ENCODE measurements at regions not wholly inside any gene's neighbourhood (a gene's known extent, or its start where the extent isn't known, plus 50 kb on each side); places are given as distances from the start of the nearest gene placed in this dataset.

GRCh38 chr6:56346958-56347357 is 99.6 kb upstream of the COL21A1 start:
- no peaks in the 10 kb centered on the region for H3K27me3 ChIP-seq
- peaks cover 3% of the 10 kb centered on the region for H3K4me1 ChIP-seq
- DNase-seq (ENCODE audit: low spot score in 2 of 2), result no peak
- H3K36me3 ChIP-seq, result no peaks in the 10 kb centered on the region
- no peaks in the 10 kb centered on the region for H3K9me3 ChIP-seq
- H3K4me3 ChIP-seq, result no peak overlapping the region
- no peak overlapping the region for H3K27ac ChIP-seq
- TF ChIP-seq EP300 (IDR thresholded peaks at IDR 0.05) (no peak), CTCF (IDR thresholded peaks at IDR 0.05) (no peak), POLR2A (IDR thresholded peaks at IDR 0.05) (no peak), POLR2AphosphoS5 (IDR thresholded peaks at IDR 0.05) (no peak)
- WGBS, result 96% methylated on average over 4 of the region's 4 CpGs

GRCh38 chr6:56345376-56345995 is 98.1 kb upstream of the COL21A1 start:
- DNase-seq (ENCODE audit: low spot score in 2 of 2), result no peak
- TF ChIP-seq POLR2A (IDR thresholded peaks at IDR 0.05) (no peak), POLR2AphosphoS5 (IDR thresholded peaks at IDR 0.05) (no peak), EP300 (IDR thresholded peaks at IDR 0.05) (no peak), CTCF (IDR thresholded peaks at IDR 0.05) (no peak)
- Histone ChIP-seq H3K4me3 (no peak overlapping the region), H3K4me1 (peaks cover 4% of the 10 kb centered on the region), H3K36me3 (no peaks in the 10 kb centered on the region), H3K27ac (no peak overlapping the region), H3K27me3 (no peaks in the 10 kb centered on the region), H3K9me3 (no peaks in the 10 kb centered on the region)
- WGBS, result 82% methylated on average over 6 of the region's 6 CpGs

GRCh38 chr6:56343295-56343694 is 95.9 kb upstream of the COL21A1 start:
- no peaks in the 10 kb centered on the region for H3K9me3 ChIP-seq
- no peaks in the 10 kb centered on the region for H3K27me3 ChIP-seq
- TF ChIP-seq CTCF (IDR thresholded peaks at IDR 0.05) (no peak), POLR2A (IDR thresholded peaks at IDR 0.05) (no peak), POLR2AphosphoS5 (IDR thresholded peaks at IDR 0.05) (no peak), EP300 (IDR thresholded peaks at IDR 0.05) (no peak)
- no peak overlapping the region for H3K4me3 ChIP-seq
- peaks cover 4% of the 10 kb centered on the region for H3K4me1 ChIP-seq
- H3K27ac ChIP-seq, result no peak overlapping the region
- no peaks in the 10 kb centered on the region for H3K36me3 ChIP-seq
- WGBS, result 59% methylated on average over 2 of the region's 2 CpGs
- DNase-seq (ENCODE audit: low spot score in 2 of 2), result no peak

- Histone ChIP-seq H3K4me3 (no peak overlapping the region), H3K4me1 (peaks cover 4% of the 10 kb centered on the region), H3K36me3 (no peaks in the 10 kb centered on the region), H3K9me3 (no peaks in the 10 kb centered on the region), H3K27ac (no peak overlapping the region), H3K27me3 (no peaks in the 10 kb centered on the region)
- WGBS, result 32% methylated on average over 3 of the region's 3 CpGs
- no peak for TF ChIP-seq EP300 (IDR thresholded peaks at IDR 0.05)
- no peak for DNase-seq (ENCODE audit: low spot score in 2 of 2)
Observed at GRCh38 chr6:56339524-56339923, 92.1 kb upstream of the COL21A1 start.

GRCh38 chr6:56335726-56336125 is 88.3 kb upstream of the COL21A1 start:
- no peak overlapping the region for H3K27ac ChIP-seq
- no peak for TF ChIP-seq EP300 (IDR thresholded peaks at IDR 0.05)
- TF ChIP-seq POLR2A (IDR thresholded peaks at IDR 0.05), result no peak
- TF ChIP-seq POLR2AphosphoS5 (IDR thresholded peaks at IDR 0.05), result no peak
- TF ChIP-seq CTCF (IDR thresholded peaks at IDR 0.05), result no peak
- 35% methylated on average over 1 of the region's 1 CpG for WGBS
- no peaks in the 10 kb centered on the region for H3K27me3 ChIP-seq
- H3K36me3 ChIP-seq, result no peaks in the 10 kb centered on the region
- no peaks in the 10 kb centered on the region for H3K4me1 ChIP-seq
- no peaks in the 10 kb centered on the region for H3K9me3 ChIP-seq
- no peak overlapping the region for H3K4me3 ChIP-seq
- DNase-seq (ENCODE audit: low spot score in 2 of 2), result no peak

- 71% methylated on average over 1 of the region's 1 CpG for WGBS
- Histone ChIP-seq H3K27me3 (no peaks in the 10 kb centered on the region), H3K27ac (no peak overlapping the region), H3K4me3 (no peak overlapping the region), H3K9me3 (no peaks in the 10 kb centered on the region), H3K36me3 (no peaks in the 10 kb centered on the region), H3K4me1 (no peaks in the 10 kb centered on the region)
- no peak for TF ChIP-seq POLR2A (IDR thresholded peaks at IDR 0.05)
- no peak for DNase-seq (ENCODE audit: low spot score in 2 of 2)
Observed at GRCh38 chr6:56334937-56335336, 87.6 kb upstream of the COL21A1 start.

All from suprapubic skin (tissue), 4 donors.